HepG2 (cell line): ENCODE measurements at regions not wholly inside any gene's neighbourhood (a gene's known extent, or its start where the extent isn't known, plus 50 kb on each side); places are given as distances from the start of the nearest gene placed in this dataset.

ENCODE experiments used
- ASH2L ChIP-seq: fragments of 300-600, 200-600 bp; sonication (generic); IDR thresholded peaks from 2 replicates; pipeline ENCODE4 v1.7.0; 2017; ENCODE audit warnings: low read depth, mild to moderate bottlenecking, moderate library complexity, mixed read lengths, low read length; ENCODE audit not compliant: insufficient read length
- CTCF ChIP-seq: sonication (generic); formaldehyde crosslinking; IDR thresholded peaks from 2 replicates; pipeline ENCODE4 v1.5.0; 2020; ENCODE audit warnings: mild to moderate bottlenecking, missing genetic modification reagents, moderate library complexity
- HCFC1 ChIP-seq: fragments of 150-350 bp; IDR thresholded peaks from 2 replicates; pipeline ENCODE4 v1.6.1; 2014; ENCODE audit warnings: low read depth, low read length
- HNF4G ChIP-seq, 2 experiments: sonication (generic) in 1 of 2; formaldehyde crosslinking in 1 of 2; IDR thresholded peaks; 2 replicates each; pipeline versions ENCODE4 v1.4.0 to v1.6.1; 2011 to 2020; ENCODE audit warnings: borderline replicate concordance in 2 of 2, low read depth in 2 of 2, mild to moderate bottlenecking in 2 of 2, low read length in 1 of 2, missing genetic modification reagents in 1 of 2, moderate library complexity in 1 of 2
- KDM1A ChIP-seq: IDR thresholded peaks from 2 replicates; pipeline ENCODE4 v1.6.1; 2016; ENCODE audit warnings: missing compliant biosample characterization
- KDM4B ChIP-seq: sonication (generic); formaldehyde crosslinking; IDR thresholded peaks from 2 replicates; pipeline ENCODE4 v1.4.0; 2020; ENCODE audit warnings: missing genetic modification reagents
- KLF9 ChIP-seq: IDR thresholded peaks from 2 replicates; pipeline ENCODE4 v1.6.1; 2016; ENCODE audit warnings: low read depth
- MAX ChIP-seq: IDR thresholded peaks from 2 replicates; pipeline ENCODE4 v1.6.1; 2012; ENCODE audit warnings: inconsistent platforms
- NFYB ChIP-seq: sonication (generic); formaldehyde crosslinking; IDR thresholded peaks from 2 replicates; pipeline ENCODE4 v1.4.0; 2020; ENCODE audit warnings: missing genetic modification reagents
- NR3C1 ChIP-seq: sonication (generic); formaldehyde crosslinking; IDR thresholded peaks from 2 replicates; pipeline ENCODE4 v1.4.0; 2020; ENCODE audit warnings: missing genetic modification reagents
- U2AF2 ChIP-seq: fragments of 200-400 bp; formaldehyde crosslinking; IDR thresholded peaks from 2 replicates; pipeline ENCODE4 v1.6.1; 2017; ENCODE audit warnings: low read depth, mild to moderate bottlenecking, low read length
- XBP1 ChIP-seq: sonication (generic); formaldehyde crosslinking; IDR thresholded peaks from 2 replicates; pipeline ENCODE4 v1.5.0; 2020; ENCODE audit warnings: missing genetic modification reagents
- ZBTB40 ChIP-seq, 2 experiments: fragments of 450-650 bp in 1 of 2; sonication (generic) in 1 of 2; formaldehyde crosslinking in 1 of 2; IDR thresholded peaks; 2 replicates each; pipeline versions ENCODE4 v1.6.1 to v1.8.0; 2016 to 2022; ENCODE audit warnings: antibody characterized with exemption in 1 of 2, mild to moderate bottlenecking in 1 of 2, missing genetic modification reagents in 1 of 2
- ZFP37 ChIP-seq: sonication (generic); formaldehyde crosslinking; IDR thresholded peaks from 2 replicates; pipeline ENCODE4 v1.4.0; 2020; ENCODE audit warnings: missing genetic modification reagents, borderline replicate concordance

GRCh38 chr14:30240685-30241084, 313.0 kb upstream of the PRKD1 start:
- TF ChIP-seq HNF4G (IDR thresholded peaks at IDR 0.05; ENCODE audit: borderline replicate concordance, low read depth, low read length) (no peak), HNF4G (CRISPR knock-in tag; IDR thresholded peaks at IDR 0.05; ENCODE audit: borderline replicate concordance, low read depth) (no peak), NR3C1 (CRISPR knock-in tag) (no peak), MAX (no peak), CTCF (no peak), ASH2L (no peak), KDM4B (CRISPR knock-in tag) (no peak), HCFC1 (no peak), ZFP37 (CRISPR knock-in tag) (no peak), NFYB (no peak), KLF9 (CRISPR knock-in tag) (no peak), U2AF2 (no peak), XBP1 (no peak), KDM1A (CRISPR knock-in tag) (no peak), ZBTB40 (IDR thresholded peaks at IDR 0.05) (no peak), ZBTB40 (CRISPR knock-in tag; IDR thresholded peaks at IDR 0.05) (no peak)
